Bronchial epithelial cell (primary cell): ENCODE measurements at regions not wholly inside any gene's neighbourhood (a gene's known extent, or its start where the extent isn't known, plus 50 kb on each side); places are given as distances from the start of the nearest gene placed in this dataset.

Source experiments
- DNase-seq: peaks from one replicate; pipeline ENCODE4 v3.0.0-alpha.2; 2010; ENCODE audit warnings: low read depth
- FAIRE-seq: peaks from 2 replicates; lab custom pipeline; 2011; peaks lifted over from hg19 to GRCh38; lab: Jason Lieb, UNC
- H3K27me3 ChIP-seq: 2 replicates; pipeline ENCODE4 v1.5.1; 2011; ENCODE audit warnings: low read length; ENCODE audit not compliant: control insufficient read depth, insufficient read depth
- H3K36me3 ChIP-seq: 2 replicates; pipeline ENCODE4 v1.5.1; 2011; ENCODE audit warnings: low read length; ENCODE audit not compliant: control insufficient read depth, insufficient read depth
- H3K4me3 ChIP-seq: 2 replicates; pipeline ENCODE4 v1.5.1; 2011; ENCODE audit warnings: mild to moderate bottlenecking, low read depth, low read length, control low read depth
- TF ChIP-seq, protein P1 (sequence below): IDR thresholded peaks from 2 replicates; pipeline ENCODE4 v1.5.1; 2011; ENCODE audit warnings: mild to moderate bottlenecking, moderate library complexity, low read length, control low read depth, inconsistent platforms; ENCODE audit not compliant: insufficient read depth, severe bottlenecking

DNA sequence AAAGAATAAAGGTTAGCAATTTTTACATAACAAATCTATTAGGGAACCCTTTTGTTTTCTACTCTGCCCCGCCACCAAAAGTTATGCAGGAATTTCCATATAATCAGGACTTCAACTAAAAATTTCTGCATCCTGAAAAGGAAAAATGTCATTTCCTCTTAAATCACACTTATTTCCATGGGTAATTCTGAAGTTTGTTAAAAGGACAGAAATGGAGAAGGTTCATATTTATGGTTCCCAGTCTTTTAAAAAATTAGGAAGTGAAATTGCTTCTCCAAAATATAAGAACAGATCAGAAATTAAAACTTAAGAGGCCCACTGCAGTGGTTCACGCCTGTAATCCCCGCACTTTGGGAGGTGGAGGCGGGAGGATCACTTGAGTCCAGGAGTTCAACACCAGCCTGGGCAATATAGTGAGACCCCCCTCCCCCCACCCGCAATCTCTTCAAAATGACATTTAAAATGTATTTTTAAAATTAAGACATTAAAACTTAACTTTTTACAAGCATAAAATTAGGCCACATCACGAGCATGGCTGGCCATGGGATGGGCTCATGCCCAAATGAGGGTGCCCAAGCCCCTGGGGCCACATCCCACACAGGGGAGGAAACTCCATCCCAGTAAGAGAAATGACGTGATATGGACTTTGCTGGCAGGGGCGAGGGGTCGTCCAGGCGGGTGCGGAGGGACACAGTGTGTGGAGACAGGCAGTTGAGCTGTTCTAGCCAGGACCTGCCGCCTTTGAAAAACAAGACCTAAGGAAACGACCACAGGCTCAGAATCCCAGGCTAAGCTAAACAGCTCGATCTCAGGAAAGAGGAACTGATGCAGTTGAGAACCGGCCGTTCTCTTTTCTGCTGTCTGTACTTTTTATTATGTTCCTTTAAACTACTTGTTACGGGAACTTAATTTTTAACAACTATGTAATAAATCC, 51.3 kb upstream of the NFE2L3 start:
- FAIRE-seq (no peak), DNase-seq (no peak)
- Histone ChIP-seq H3K4me3 (no peak overlapping the region), H3K27me3 (no peaks in the 10 kb centered on the region), H3K36me3 (no peaks in the 10 kb centered on the region)
- TF ChIP-seq, protein P1, sequence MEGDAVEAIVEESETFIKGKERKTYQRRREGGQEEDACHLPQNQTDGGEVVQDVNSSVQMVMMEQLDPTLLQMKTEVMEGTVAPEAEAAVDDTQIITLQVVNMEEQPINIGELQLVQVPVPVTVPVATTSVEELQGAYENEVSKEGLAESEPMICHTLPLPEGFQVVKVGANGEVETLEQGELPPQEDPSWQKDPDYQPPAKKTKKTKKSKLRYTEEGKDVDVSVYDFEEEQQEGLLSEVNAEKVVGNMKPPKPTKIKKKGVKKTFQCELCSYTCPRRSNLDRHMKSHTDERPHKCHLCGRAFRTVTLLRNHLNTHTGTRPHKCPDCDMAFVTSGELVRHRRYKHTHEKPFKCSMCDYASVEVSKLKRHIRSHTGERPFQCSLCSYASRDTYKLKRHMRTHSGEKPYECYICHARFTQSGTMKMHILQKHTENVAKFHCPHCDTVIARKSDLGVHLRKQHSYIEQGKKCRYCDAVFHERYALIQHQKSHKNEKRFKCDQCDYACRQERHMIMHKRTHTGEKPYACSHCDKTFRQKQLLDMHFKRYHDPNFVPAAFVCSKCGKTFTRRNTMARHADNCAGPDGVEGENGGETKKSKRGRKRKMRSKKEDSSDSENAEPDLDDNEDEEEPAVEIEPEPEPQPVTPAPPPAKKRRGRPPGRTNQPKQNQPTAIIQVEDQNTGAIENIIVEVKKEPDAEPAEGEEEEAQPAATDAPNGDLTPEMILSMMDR, result no peak

DNA sequence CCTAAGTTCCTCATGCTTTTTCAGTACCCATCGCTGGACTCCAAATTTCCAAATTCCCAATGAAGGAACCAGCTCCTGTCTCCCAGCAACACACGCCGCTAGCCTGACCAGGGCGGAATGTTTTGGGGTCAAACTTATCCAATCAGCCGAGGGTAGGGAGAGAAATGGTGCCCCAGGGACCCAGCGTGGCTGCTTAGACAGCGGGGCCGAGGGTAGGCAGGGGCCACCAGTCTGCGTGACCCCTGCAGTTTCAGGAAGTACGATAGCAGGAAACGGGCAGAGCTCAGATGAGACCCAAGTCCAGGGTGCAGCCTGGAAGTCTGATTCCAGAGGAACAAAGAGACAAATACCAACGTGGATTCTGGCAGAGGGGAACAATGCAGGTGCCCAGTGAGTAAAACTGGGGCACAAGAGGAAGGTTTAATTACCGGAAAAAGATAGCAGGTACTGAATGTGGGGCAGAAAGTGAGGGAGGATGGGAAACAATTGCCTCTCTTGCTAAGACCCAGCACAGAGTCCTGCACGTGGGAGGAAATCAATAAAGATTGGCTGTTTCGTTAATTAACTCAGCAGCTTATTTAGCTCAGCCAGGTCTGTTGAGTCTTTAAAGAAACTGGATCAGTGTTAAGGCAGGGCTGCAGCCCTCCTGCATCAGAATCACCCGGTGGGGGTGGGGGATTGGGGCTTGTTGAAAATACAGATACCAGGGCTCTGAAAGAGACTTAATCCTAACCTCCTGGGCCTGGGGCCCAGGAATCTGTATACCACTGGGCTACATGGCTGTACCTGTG, 50.4 kb upstream of the NFE2L3 start:
- no peak for DNase-seq
- TF ChIP-seq, protein P1, result no peak
- H3K27me3 ChIP-seq, result no peaks in the 10 kb centered on the region
- FAIRE-seq, result no peak
- H3K36me3 ChIP-seq, result no peaks in the 10 kb centered on the region
- H3K4me3 ChIP-seq, result no peak overlapping the region

DNA sequence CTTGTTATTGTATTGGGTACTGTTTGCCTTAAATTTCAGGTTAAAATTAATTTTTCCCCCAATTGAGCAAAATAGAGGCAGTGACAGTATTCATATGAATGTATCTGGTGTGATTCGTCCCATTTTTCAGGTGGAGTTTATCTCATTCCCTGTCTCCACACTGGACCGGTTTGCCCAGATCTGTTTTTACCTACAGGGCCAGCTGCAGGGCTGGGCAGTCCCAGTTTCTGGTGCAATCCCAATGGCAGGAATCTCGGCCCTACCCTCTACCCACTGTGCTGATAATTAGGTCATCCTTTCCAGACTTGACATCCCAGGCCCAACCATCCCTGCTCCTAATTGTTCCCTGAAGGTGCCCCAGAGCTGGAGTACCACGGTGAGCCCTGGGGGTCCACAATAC, 49.8 kb upstream of the NFE2L3 start:
- Histone ChIP-seq H3K4me3 (no peak overlapping the region), H3K27me3 (peaks cover 1% of the 10 kb centered on the region), H3K36me3 (no peaks in the 10 kb centered on the region)
- TF ChIP-seq, protein P1, result no peak
- no peak for FAIRE-seq
- peak; percentile 13 for DNase-seq
